Fibroblast of lung (primary cell): ENCODE measurements at regions not wholly inside any gene's neighbourhood (a gene's known extent, or its start where the extent isn't known, plus 50 kb on each side); places are given as distances from the start of the nearest gene placed in this dataset.

Source experiments
- CTCF ChIP-seq, 2 donors: IDR thresholded peaks in 1 of 2; conservative IDR thresholded peaks in 1 of 2; 1 replicate in 1 of 2; 2 replicates in 1 of 2; pipeline ENCODE4 v1.5.1; 2011 to 2012; ENCODE audit warnings: low read length in 2 of 2, control low read depth in 1 of 2, inconsistent platforms in 1 of 2, low read depth in 1 of 2, mild to moderate bottlenecking in 1 of 2
- EZH2 ChIP-seq: IDR thresholded peaks from 2 replicates; pipeline ENCODE4 v1.5.1; 2012; ENCODE audit warnings: low read length, control low read depth, mild to moderate bottlenecking; ENCODE audit errors: missing control alignments

GRCh38 chr21:31457675-31458074 is 113.6 kb upstream of the TIAM1 start:
- no peak for TF ChIP-seq CTCF (conservative IDR thresholded peaks at IDR 0.05 in 1 of 2, IDR thresholded peaks at IDR 0.05 in 1 of 2; ENCODE audit: low read depth in 1 of 2, low read length in 2 of 2)
- no peak for TF ChIP-seq EZH2
